ENCODE measurements at regions not wholly inside any gene's neighbourhood (a gene's known extent, or its start where the extent isn't known, plus 50 kb on each side); places are given as distances from the start of the nearest gene placed in this dataset.

DNA sequence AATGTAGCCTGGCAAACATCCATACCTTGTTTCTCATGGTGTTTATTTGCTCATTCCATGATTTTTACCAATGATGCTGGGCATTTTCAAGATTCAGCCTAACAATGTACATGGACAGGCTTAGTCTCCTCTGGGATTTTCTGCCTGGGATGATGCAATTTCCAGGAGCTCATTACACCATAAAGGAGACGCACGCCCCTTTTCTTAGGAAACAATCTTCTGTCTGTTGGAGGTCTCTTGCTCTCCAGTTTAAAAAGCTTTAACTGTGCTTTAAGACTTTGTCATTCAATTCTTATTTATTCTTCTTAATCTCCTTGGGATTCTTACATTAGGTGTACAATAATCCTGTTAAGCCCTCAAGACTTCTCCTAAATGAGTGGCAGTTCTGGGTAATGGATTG, 150.3 kb upstream of the NRP1 start:
- H3K56ac ChIP-seq (ENCODE audit: insufficient read length, low read depth, low read length), result no peak overlapping the region
- no peak overlapping the region for H2BK120ac ChIP-seq (ENCODE audit: low read depth, low read length, poor library complexity, severe bottlenecking)
- peaks cover 11 to 15% of the 10 kb centered on the region in 2 experiments for H3K9me3 Mint-ChIP-seq
- H3K79me1 ChIP-seq (ENCODE audit: insufficient read depth, low read depth, low read length, poor library complexity, severe bottlenecking), result no peaks in the 10 kb centered on the region
- no peak overlapping the region for H2AK5ac ChIP-seq (ENCODE audit: insufficient read length, low read length)
- H3K27me3 Mint-ChIP-seq (ENCODE audit: low read depth), result no peaks in the 10 kb centered on the region
- peaks cover 35 to 46% of the 10 kb centered on the region in 2 experiments for H3K4me1 Mint-ChIP-seq
- peaks cover 7% of the 10 kb centered on the region for H3K4me1 ChIP-seq (ENCODE audit: insufficient read depth, low read length)
- no CpG with 5 or more reads among the region's 2 CpGs for WGBS (ENCODE audit: extremely low coverage, insufficient read length, low lambda C conversion rate)
- H3K9me3 ChIP-seq (ENCODE audit: control insufficient read depth, low read depth, low read length), result no peaks in the 10 kb centered on the region
- peak overlapping the region; percentile 84 to 94 (median 85); a peak in 5 of 7 replicates for H3K27ac Mint-ChIP-seq
- H3K4me2 ChIP-seq (ENCODE audit: insufficient read depth, insufficient read length, low read length), result no peak overlapping the region
- H3K4me3 Mint-ChIP-seq, result no peak overlapping the region
- H3K79me2 ChIP-seq (ENCODE audit: insufficient read depth, low read length), result no peaks in the 10 kb centered on the region
- H4K20me1 ChIP-seq (ENCODE audit: control insufficient read depth, insufficient read depth, insufficient read length), result no peaks in the 10 kb centered on the region
- no peak overlapping the region for H2AFZ ChIP-seq (ENCODE audit: low read length)
- no peak overlapping the region for H3K9ac ChIP-seq (ENCODE audit: extremely low read depth, insufficient read length, low read length)
- H3K27ac ChIP-seq (ENCODE audit: insufficient read length, low read depth, low read length), result no peak overlapping the region
- no peak overlapping the region for H4K91ac ChIP-seq (ENCODE audit: insufficient read length, low read depth, low read length)
- H2BK20ac ChIP-seq (ENCODE audit: low read depth, low read length, poor library complexity, severe bottlenecking), result no peak overlapping the region
- DNase-seq, result no peak
- no peak overlapping the region for H3K18ac ChIP-seq (ENCODE audit: insufficient read length, low read depth, low read length)
- H3K14ac ChIP-seq (ENCODE audit: insufficient read depth, low read length), result no peak overlapping the region
- no peak overlapping the region for H3K23ac ChIP-seq (ENCODE audit: insufficient read length, low read depth, low read length)
- H3K23me2 ChIP-seq (ENCODE audit: insufficient read length, low read depth, low read length, poor library complexity, severe bottlenecking), result no peaks in the 10 kb centered on the region
- no peak overlapping the region; the same call in 1 of the 2 replicates for H3K4ac ChIP-seq (ENCODE audit: low read depth, low read length)
- no peak overlapping the region for H2BK12ac ChIP-seq (ENCODE audit: insufficient read length, low read depth, low read length)
- no peak overlapping the region for H2BK15ac ChIP-seq (ENCODE audit: low read depth, low read length)
- H4K8ac ChIP-seq (replicated peaks; ENCODE audit: insufficient read length, low read depth, low read length), result no peak overlapping the region
- no peak overlapping the region for H2BK5ac ChIP-seq (ENCODE audit: insufficient read length, low read length)
- H3K36me3 Mint-ChIP-seq (ENCODE audit: insufficient read depth in 1 of 3, low read depth in 3 of 3), result peaks cover 0 to 21% (median 16%) of the 10 kb centered on the region in 3 experiments; a peak in 5 of 7 replicates
- no peak overlapping the region for H4K5ac ChIP-seq (ENCODE audit: insufficient read length, low read depth, low read length)
- TF ChIP-seq, protein P1, sequence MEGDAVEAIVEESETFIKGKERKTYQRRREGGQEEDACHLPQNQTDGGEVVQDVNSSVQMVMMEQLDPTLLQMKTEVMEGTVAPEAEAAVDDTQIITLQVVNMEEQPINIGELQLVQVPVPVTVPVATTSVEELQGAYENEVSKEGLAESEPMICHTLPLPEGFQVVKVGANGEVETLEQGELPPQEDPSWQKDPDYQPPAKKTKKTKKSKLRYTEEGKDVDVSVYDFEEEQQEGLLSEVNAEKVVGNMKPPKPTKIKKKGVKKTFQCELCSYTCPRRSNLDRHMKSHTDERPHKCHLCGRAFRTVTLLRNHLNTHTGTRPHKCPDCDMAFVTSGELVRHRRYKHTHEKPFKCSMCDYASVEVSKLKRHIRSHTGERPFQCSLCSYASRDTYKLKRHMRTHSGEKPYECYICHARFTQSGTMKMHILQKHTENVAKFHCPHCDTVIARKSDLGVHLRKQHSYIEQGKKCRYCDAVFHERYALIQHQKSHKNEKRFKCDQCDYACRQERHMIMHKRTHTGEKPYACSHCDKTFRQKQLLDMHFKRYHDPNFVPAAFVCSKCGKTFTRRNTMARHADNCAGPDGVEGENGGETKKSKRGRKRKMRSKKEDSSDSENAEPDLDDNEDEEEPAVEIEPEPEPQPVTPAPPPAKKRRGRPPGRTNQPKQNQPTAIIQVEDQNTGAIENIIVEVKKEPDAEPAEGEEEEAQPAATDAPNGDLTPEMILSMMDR (conservative IDR thresholded peaks at IDR 0.05), result no peak
- H3T11ph ChIP-seq (ENCODE audit: low read length), result peak overlapping the region; percentile 25
- H3K27me3 ChIP-seq (ENCODE audit: insufficient read depth, low read length), result no peaks in the 10 kb centered on the region

All from H9 (cell line).